Fibroblast of lung (primary cell): ENCODE measurements at regions not wholly inside any gene's neighbourhood (a gene's known extent, or its start where the extent isn't known, plus 50 kb on each side); places are given as distances from the start of the nearest gene placed in this dataset.

Source experiments
- CTCF ChIP-seq, 2 donors: IDR thresholded peaks in 1 of 2; conservative IDR thresholded peaks in 1 of 2; 1 replicate in 1 of 2; 2 replicates in 1 of 2; pipeline ENCODE4 v1.5.1; 2011 to 2012; ENCODE audit warnings: low read length in 2 of 2, control low read depth in 1 of 2, inconsistent platforms in 1 of 2, low read depth in 1 of 2, mild to moderate bottlenecking in 1 of 2
- EZH2 ChIP-seq: IDR thresholded peaks from 2 replicates; pipeline ENCODE4 v1.5.1; 2012; ENCODE audit warnings: low read length, control low read depth, mild to moderate bottlenecking; ENCODE audit errors: missing control alignments

GRCh38 chr6:3522561-3523260, 65.9 kb upstream of the SLC22A23 start:
- TF ChIP-seq CTCF (conservative IDR thresholded peaks at IDR 0.05 in 1 of 2, IDR thresholded peaks at IDR 0.05 in 1 of 2; ENCODE audit: low read depth in 1 of 2, low read length in 2 of 2): no peak
- no peak for TF ChIP-seq EZH2
